GM18520 (cell line): ENCODE measurements at regions not wholly inside any gene's neighbourhood (a gene's known extent, or its start where the extent isn't known, plus 50 kb on each side); places are given as distances from the start of the nearest gene placed in this dataset.
"Not testable (repeated sequence)": the region's sequence is repeated elsewhere in the genome, so short reads cannot be mapped to it uniquely, and the experiment has no call there.

ENCODE experiments used
- ATAC-seq: cut with Tn5 transposase; IDR thresholded peaks from one replicate; pipeline ENCODE4 v1.9.1; 2021; ENCODE audit not compliant: unreplicated experiment

DNA sequence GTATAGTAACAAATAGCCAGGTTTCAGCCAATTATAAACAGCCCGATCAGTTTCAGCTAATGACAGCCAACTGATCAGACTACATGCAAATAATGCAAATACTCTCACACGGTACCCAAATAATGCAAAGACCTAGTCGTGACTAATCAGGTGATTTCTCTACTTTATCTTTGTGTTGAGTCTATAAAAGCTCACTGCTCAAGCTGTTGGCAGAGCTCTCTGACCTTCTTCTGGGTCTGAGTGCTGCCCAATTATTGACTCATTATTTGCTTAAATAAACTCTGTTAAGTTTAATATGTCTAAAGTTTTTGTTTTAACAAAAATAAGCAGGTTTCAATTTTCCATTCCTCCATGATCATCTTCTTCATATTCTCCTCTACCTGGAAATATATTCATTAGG lies 1971.7 kb downstream of the SUCLG1 start:
- no peak for ATAC-seq

- no peak for ATAC-seq
Observed at GRCh38 chr2:82485701-82486100, 1973.4 kb downstream of the SUCLG1 start.

- no peak for ATAC-seq
Observed at GRCh38 chr2:82481207-82481606, 1977.9 kb downstream of the SUCLG1 start.

- ATAC-seq, result no peak
Observed at GRCh38 chr2:82478641-82479040, 1980.4 kb downstream of the SUCLG1 start.

- no peak for ATAC-seq
Observed at GRCh38 chr2:82476094-82476493, 1983.0 kb downstream of the SUCLG1 start.

DNA sequence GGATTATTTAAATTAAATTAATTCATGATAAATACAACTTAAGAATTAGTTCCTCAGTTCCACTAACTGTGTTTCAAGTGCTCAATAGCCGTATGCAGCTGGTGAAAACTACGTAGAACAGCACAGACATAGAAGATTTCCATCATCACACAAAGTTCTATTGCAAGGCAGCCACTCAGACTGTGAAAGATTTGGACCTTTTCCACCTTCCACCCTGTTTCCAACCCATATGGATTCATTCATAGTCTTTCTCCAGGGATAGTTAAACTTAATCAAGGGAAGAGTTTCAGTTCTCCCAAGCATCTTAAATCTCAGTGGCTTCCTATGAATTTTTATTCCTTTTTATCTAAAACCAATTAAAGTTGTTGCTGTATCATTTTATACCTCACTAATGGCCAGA lies 2030.8 kb downstream of the SUCLG1 start:
- no peak for ATAC-seq

- ATAC-seq, result no peak
Observed at GRCh38 chr2:82412021-82412420, 2047.1 kb downstream of the SUCLG1 start.

GRCh38 chr2:82411071-82411470 lies 2048.0 kb downstream of the SUCLG1 start:
- no peak for ATAC-seq

DNA sequence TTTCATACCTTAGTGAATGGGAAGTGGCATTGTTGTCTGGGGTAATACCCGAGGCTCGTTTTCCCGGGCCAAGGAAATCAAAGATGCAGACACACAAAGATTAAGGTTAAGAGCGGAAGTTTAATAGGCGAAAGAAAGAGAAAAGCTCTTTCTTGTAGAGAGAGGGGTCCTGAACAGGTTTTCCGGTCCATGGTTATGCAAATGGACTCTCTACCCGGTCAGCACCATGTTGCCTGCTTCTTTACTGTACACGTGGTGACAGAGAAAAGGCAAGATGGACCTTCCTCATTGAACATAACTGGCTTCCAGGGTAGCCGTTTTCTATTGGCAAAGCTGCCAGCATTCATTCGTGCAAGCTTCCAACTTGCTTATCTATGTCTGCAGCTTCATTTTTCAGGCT lies 2063.5 kb downstream of the SUCLG1 start:
- no peak for ATAC-seq

DNA sequence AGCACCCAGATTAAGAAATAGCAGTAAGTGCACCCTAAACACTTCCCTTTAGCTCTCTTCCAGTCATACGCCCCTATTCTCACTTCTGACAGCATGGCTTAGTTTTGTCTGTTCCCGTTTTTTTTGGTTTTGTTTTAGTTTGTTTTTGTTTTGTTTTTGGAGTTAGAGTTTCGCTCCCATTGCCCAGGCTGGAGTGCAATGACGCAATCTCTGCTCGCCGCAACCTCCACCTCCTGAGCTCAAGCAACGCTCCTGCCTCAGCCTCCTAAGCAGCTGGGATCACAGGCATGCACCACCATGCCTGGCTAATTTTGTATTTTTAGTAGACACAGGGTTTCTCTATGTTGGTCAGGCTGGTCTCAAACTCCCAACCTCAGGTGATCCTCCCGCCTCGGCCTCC lies 2067.7 kb downstream of the SUCLG1 start:
- no peak for ATAC-seq

- no peak for ATAC-seq
Observed at GRCh38 chr2:82355622-82356021, 2051.1 kb upstream of the LRRTM1 start.

DNA sequence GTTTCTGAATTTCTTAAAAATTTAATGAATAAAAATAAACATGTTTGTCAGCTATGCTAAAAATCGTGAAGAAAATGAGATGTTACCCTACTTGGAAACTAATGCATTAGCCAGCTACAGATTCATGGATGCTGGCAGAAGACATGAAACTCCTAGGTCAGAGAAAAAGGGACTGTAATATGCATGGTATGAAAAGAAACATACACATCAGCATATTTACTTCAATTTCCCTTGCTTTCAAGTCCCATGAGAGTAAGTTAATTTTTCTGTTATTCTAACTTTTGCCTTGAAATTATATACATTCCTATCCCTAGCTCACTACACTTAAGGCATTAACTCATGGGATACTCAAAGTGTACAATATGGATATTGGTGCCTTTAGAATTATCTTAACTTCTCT lies 2041.4 kb upstream of the LRRTM1 start:
- ATAC-seq, result no peak

DNA sequence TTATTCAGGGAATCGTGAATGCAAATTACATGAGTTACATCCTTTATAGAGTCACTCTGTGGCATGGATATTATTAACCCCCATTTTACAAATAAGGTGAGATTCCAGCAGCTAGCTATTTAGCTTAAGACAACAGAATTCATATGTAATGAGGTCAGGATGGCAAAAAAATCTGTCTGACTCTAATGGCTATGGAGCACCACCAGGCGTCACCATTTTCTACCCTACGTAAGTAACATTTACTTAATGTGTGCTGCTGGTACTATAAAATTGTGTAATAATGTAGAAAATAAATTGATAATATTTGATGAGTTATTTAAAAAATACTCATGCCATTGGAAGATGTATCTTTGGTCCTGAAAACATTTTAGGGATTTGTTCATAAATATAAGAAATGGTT lies 2040.1 kb upstream of the LRRTM1 start:
- no peak for ATAC-seq

GRCh38 chr2:82342356-82342755 lies 2037.8 kb upstream of the LRRTM1 start:
- ATAC-seq, result no peak

GRCh38 chr2:82340578-82341053 lies 2036.1 kb upstream of the LRRTM1 start:
- no peak for ATAC-seq

GRCh38 chr2:82339805-82340204 lies 2035.3 kb upstream of the LRRTM1 start:
- no peak for ATAC-seq

DNA sequence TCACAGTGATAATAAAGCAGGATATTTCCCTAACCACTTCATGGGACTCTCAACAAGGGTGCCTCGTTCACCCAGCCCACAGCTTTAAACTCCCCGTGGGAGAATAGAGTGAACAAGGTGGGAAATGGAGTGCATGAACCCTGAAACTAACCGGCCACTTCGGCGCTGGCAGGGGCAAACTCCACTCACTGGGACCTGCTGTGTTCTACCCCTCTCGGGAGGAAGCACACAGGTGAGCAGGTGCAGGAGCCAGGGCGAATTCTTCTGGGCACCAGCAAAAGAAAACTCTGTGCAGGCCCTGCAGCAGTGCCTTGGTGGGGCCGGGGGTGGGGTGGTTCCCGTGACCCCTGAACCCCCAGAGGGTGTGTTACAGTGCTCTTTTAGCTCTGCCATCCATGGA lies 2029.1 kb upstream of the LRRTM1 start:
- ATAC-seq, result no peak

DNA sequence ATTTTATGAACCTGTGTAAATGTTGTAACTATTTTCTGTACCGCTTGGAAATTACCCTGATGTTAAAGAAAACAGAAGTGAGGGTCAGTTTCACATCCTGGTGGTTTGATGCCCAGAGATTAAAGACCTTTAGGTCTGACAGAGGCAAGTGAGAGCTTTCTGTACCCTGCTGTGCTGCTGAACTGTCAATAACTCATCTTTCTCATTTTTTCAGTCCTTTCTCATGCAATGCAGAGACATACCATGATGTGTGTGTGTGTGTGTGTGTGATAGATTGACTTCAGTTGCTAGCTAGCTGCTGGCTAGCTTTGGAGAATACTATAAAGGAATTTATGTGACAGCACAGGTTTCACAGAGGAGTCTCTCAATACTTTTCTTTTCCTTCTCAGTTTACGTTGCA lies 2025.6 kb upstream of the LRRTM1 start:
- no peak for ATAC-seq

- ATAC-seq, result not testable (repeated sequence)
Observed at GRCh38 chr2:82326180-82326767, 2021.7 kb upstream of the LRRTM1 start.

GRCh38 chr2:82320296-82320695 lies 2015.7 kb upstream of the LRRTM1 start:
- ATAC-seq, result no peak

GRCh38 chr2:82317012-82317411 lies 2012.5 kb upstream of the LRRTM1 start:
- no peak for ATAC-seq

DNA sequence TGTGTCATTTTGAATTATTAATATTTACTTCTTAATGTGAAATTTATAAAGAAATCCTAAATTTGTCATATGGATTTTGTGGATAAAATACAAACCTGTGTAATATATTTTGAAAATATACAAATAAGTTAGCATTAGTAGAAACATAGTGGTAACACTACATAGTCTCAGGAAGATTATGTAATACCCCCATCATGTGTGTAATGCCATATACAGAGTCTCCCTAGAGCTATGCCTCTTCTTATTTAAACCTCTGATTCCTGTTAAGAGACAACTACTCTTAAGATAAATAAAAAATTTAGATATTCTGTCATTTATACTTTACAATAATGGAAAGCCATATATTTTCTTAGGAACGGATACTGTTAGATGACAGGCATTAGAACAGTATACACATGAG lies 2012.0 kb upstream of the LRRTM1 start:
- no peak for ATAC-seq

GRCh38 chr2:82314836-82315472 lies 2010.4 kb upstream of the LRRTM1 start:
- no peak for ATAC-seq
